ENCODE measurements at regions not wholly inside any gene's neighbourhood (a gene's known extent, or its start where the extent isn't known, plus 50 kb on each side); places are given as distances from the start of the nearest gene placed in this dataset.

GRCh38 chr10:10846504-10846900, 171.2 kb upstream of the CELF2 start:
- Histone ChIP-seq H4K20me1 (ENCODE audit: low read depth, low read length) (no peaks in the 10 kb centered on the region), H3K79me2 (ENCODE audit: insufficient read depth, low read length) (no peaks in the 10 kb centered on the region), H3K9me3 (ENCODE audit: insufficient read depth, low read length) (no peaks in the 10 kb centered on the region), H3K4me2 (ENCODE audit: low read depth, low read length, poor library complexity, severe bottlenecking) (no peak overlapping the region), H3K27ac (ENCODE audit: low read depth, low read length) (no peak overlapping the region), H3K9me2 (replicated peaks; ENCODE audit: insufficient read depth, low read length) (no peaks in the 10 kb centered on the region), H3K9ac (ENCODE audit: low read length) (no peak overlapping the region), H2AFZ (ENCODE audit: low read depth, low read length, severe bottlenecking) (no peak overlapping the region), H3K36me3 (ENCODE audit: low read length) (no peaks in the 10 kb centered on the region), H3K4me3 (ENCODE audit: insufficient read depth, low read length, poor library complexity, severe bottlenecking) (no peak overlapping the region), H3K27me3 (ENCODE audit: low read length) (no peaks in the 10 kb centered on the region; the same call in 1 of the 2 replicates), H3F3A (ENCODE audit: insufficient read depth) (no peaks in the 10 kb centered on the region)
- TF ChIP-seq, protein P1, sequence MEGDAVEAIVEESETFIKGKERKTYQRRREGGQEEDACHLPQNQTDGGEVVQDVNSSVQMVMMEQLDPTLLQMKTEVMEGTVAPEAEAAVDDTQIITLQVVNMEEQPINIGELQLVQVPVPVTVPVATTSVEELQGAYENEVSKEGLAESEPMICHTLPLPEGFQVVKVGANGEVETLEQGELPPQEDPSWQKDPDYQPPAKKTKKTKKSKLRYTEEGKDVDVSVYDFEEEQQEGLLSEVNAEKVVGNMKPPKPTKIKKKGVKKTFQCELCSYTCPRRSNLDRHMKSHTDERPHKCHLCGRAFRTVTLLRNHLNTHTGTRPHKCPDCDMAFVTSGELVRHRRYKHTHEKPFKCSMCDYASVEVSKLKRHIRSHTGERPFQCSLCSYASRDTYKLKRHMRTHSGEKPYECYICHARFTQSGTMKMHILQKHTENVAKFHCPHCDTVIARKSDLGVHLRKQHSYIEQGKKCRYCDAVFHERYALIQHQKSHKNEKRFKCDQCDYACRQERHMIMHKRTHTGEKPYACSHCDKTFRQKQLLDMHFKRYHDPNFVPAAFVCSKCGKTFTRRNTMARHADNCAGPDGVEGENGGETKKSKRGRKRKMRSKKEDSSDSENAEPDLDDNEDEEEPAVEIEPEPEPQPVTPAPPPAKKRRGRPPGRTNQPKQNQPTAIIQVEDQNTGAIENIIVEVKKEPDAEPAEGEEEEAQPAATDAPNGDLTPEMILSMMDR (IDR thresholded peaks at IDR 0.05; ENCODE audit: insufficient read depth, low read length, poor library complexity, severe bottlenecking): no peak
- no peak for TF ChIP-seq EZH2phosphoT487 (conservative IDR thresholded peaks at IDR 0.05; ENCODE audit: low read length)

DNA sequence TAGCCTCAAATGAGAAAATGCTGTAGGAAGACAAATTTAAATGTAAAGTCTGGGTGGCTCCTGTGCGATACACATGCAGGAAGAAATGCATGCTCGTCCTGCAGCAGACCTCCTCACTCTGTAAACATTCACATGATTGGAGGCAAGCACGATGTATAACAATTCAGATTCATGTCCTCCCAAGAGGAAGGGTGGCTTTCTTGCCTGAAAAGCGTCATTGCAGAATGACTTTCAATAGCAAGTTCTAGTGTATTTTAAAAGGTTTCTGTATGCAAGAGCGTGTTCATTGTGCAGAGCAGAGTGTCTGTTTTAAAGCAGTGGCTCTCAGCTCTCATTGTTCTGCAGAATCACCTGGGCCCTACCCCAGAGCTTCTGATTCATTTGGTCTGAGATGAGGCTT, 170.3 kb upstream of the CELF2 start:
- no peaks in the 10 kb centered on the region for H3K9me2 ChIP-seq (replicated peaks; ENCODE audit: insufficient read depth, low read length)
- no peak for TF ChIP-seq EZH2phosphoT487 (conservative IDR thresholded peaks at IDR 0.05; ENCODE audit: low read length)
- TF ChIP-seq, protein P1 (IDR thresholded peaks at IDR 0.05; ENCODE audit: insufficient read depth, low read length, poor library complexity, severe bottlenecking): no peak
- no peaks in the 10 kb centered on the region for H3K9me3 ChIP-seq (ENCODE audit: insufficient read depth, low read length)
- no peak overlapping the region for H3K4me3 ChIP-seq (ENCODE audit: insufficient read depth, low read length, poor library complexity, severe bottlenecking)
- no peak overlapping the region for H2AFZ ChIP-seq (ENCODE audit: low read depth, low read length, severe bottlenecking)
- H3K9ac ChIP-seq (ENCODE audit: low read length): no peak overlapping the region
- no peak overlapping the region for H3K4me2 ChIP-seq (ENCODE audit: low read depth, low read length, poor library complexity, severe bottlenecking)
- H3K79me2 ChIP-seq (ENCODE audit: insufficient read depth, low read length): no peaks in the 10 kb centered on the region
- H3K36me3 ChIP-seq (ENCODE audit: low read length): no peaks in the 10 kb centered on the region
- H3F3A ChIP-seq (ENCODE audit: insufficient read depth): no peaks in the 10 kb centered on the region
- H3K27ac ChIP-seq (ENCODE audit: low read depth, low read length): no peak overlapping the region
- no peaks in the 10 kb centered on the region for H4K20me1 ChIP-seq (ENCODE audit: low read depth, low read length)
- H3K27me3 ChIP-seq (ENCODE audit: low read length): no peaks in the 10 kb centered on the region; the same call in 1 of the 2 replicates

DNA sequence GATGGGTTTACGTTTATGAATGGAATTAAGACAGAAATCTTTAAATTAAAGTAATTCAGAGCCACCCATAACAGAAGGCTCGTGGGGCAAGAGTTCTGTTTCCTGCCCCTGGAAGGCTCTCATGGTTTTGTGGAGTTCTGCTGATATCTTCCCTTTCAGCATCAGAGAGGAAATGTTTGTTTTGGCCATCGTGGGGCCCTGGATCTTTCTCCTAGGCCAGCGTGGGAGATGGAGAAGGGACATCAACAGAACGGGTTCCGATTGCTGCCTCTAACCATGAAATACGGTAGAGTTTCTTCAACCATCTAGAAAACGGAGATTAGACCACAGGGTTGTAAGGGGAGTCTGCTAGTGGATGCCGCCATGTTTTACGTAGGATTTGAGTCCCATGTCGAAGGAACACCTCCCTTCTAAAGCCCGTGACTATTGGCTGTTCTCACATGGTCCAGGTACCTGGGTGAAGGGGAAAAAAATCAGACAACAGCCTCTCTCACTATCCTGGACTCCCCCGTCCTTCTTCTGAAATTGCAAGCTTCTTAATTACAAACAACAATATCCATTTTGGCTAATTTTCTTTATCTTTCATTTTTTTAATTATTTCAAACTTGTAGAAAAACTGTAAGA, 169.1 kb upstream of the CELF2 start:
- Histone ChIP-seq H3K4me2 (ENCODE audit: low read depth, low read length, poor library complexity, severe bottlenecking) (no peak overlapping the region), H2AFZ (ENCODE audit: low read depth, low read length, severe bottlenecking) (no peak overlapping the region), H3K79me2 (ENCODE audit: insufficient read depth, low read length) (no peaks in the 10 kb centered on the region), H3K9me2 (replicated peaks; ENCODE audit: insufficient read depth, low read length) (no peaks in the 10 kb centered on the region), H3K27me3 (ENCODE audit: low read length) (no peaks in the 10 kb centered on the region; the same call in 1 of the 2 replicates), H4K20me1 (ENCODE audit: low read depth, low read length) (no peaks in the 10 kb centered on the region), H3F3A (ENCODE audit: insufficient read depth) (no peaks in the 10 kb centered on the region), H3K9ac (ENCODE audit: low read length) (no peak overlapping the region), H3K27ac (ENCODE audit: low read depth, low read length) (no peak overlapping the region), H3K36me3 (ENCODE audit: low read length) (no peaks in the 10 kb centered on the region), H3K9me3 (ENCODE audit: insufficient read depth, low read length) (no peaks in the 10 kb centered on the region), H3K4me3 (ENCODE audit: insufficient read depth, low read length, poor library complexity, severe bottlenecking) (no peak overlapping the region)
- no peak for TF ChIP-seq EZH2phosphoT487 (conservative IDR thresholded peaks at IDR 0.05; ENCODE audit: low read length)
- TF ChIP-seq, protein P1 (IDR thresholded peaks at IDR 0.05; ENCODE audit: insufficient read depth, low read length, poor library complexity, severe bottlenecking): no peak
